ENCODE measurements at regions not wholly inside any gene's neighbourhood (a gene's known extent, or its start where the extent isn't known, plus 50 kb on each side); places are given as distances from the start of the nearest gene placed in this dataset.

DNA sequence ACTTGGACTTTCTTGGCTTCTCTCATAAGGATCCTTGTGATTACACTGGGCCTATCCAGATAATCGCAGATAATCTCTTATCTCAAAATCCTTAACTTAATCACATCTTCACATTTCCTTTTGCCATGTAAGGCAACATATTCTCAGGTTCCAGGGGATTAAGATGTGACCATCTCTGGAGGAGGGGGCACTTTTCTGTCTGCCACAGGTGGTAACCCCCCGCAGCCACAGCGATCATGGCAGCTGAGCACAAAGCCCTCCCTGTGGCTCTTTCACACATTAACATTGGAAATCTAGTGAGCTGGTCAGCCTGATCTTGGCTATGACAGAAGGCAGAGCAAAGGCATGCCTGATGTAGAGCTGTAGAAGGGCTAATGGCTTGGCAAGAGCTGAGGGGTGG lies 69.1 kb upstream of the CD82 start:
- Histone ChIP-seq H4K20me1 (ENCODE audit: insufficient read depth) (no peaks in the 10 kb centered on the region), H3K4me3 (no peak overlapping the region), H3K9me2 (ENCODE audit: insufficient read depth) (no peaks in the 10 kb centered on the region), H3K4me1 (ENCODE audit: insufficient read depth) (no peaks in the 10 kb centered on the region), H3K9ac (no peak overlapping the region), H3K9me3 (ENCODE audit: low read depth) (no peaks in the 10 kb centered on the region), H3F3A (ENCODE audit: insufficient read depth) (no peaks in the 10 kb centered on the region), H3K27me3 (replicated peaks; ENCODE audit: insufficient read depth) (peaks cover 39% of the 10 kb centered on the region), H3K79me2 (ENCODE audit: insufficient read depth) (no peaks in the 10 kb centered on the region), H3K36me3 (ENCODE audit: low read depth) (no peaks in the 10 kb centered on the region), H3K4me2 (ENCODE audit: unreplicated experiment) (no peak overlapping the region), H2AFZ (no peak overlapping the region), H3K27ac (no peak overlapping the region)
- no peak for DNase-seq
- in situ Hi-C loops (cut with MboI) = no loop called here
- TF ChIP-seq EZH2 (IDR thresholded peaks at IDR 0.05; ENCODE audit: insufficient read depth, poor library complexity, severe bottlenecking) (no peak), EZH2phosphoT487 (IDR thresholded peaks at IDR 0.05; ENCODE audit: insufficient read depth, low read depth) (no peak)
- WGBS, 2 experiments (ENCODE audit: low coverage in 1 of 2, low lambda C conversion rate in 2 of 2, missing lambda C conversion rate in 2 of 2) = 50 to 57% methylated on average over 3 of the region's 3 CpGs

DNA sequence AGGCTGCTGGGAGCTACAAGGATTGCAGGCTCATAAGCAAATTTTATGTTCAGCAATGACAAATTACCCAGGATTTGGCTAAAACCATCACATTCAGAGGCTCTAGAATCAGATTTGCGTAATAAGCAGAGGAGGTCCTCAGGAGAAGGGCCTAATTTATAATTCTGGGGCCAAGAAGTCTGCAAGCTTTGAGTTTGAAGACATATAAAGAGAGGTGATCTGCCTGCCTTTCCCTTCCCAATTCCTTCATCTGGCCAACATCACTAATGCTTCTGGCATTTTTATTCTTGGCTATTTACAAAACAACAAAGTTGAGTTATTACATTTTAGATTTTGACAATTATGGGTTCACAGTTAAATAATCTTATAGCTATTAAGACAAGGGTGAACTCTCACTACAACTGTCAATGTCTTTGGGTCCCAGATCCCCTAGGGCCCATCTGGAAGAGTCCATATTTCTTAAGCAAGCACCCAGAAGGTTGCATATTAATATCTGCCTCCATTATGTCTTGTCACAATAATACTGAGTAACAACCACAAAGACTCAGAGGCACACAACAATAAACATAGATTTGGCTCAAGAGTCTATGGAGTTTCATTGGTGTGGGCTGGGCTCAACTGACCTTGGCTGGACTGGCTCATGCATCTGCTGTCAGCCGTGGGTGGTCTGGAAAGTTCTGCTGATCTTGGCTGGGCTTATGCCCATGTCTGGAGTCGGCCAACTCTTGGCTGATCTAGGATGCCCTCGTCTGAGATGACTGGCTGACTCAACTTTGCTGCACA lies 67.2 kb upstream of the CD82 start:
- H2AFZ ChIP-seq = no peak overlapping the region

DNA sequence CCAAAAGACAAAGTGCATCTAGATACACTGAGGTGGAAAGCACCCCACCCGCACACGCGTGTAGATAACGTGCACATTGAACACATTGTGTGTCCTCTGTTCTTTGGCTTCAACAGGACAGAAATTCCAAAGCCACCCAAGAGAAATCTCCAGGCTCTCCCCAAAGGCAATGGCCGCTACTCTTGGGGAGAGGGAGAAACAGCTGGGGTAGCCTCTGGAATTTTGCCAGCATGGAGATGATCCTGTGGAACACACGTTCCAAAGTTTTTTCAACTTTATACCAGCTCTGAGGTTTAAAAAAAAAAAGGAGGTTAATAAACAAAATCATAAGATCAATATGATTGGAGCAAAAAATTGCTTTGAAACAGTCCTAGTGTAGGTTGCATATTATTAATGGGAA lies 63.0 kb upstream of the CD82 start:
- Histone ChIP-seq H3K36me3 (ENCODE audit: low read depth) (no peaks in the 10 kb centered on the region), H3K4me3 (no peak overlapping the region), H4K20me1 (ENCODE audit: insufficient read depth) (no peaks in the 10 kb centered on the region), H3K9ac (no peak overlapping the region), H3K9me2 (ENCODE audit: insufficient read depth) (no peaks in the 10 kb centered on the region), H3K27ac (no peak overlapping the region), H3K79me2 (ENCODE audit: insufficient read depth) (no peaks in the 10 kb centered on the region), H3K4me2 (ENCODE audit: unreplicated experiment) (no peak overlapping the region), H3K27me3 (replicated peaks; ENCODE audit: insufficient read depth) (peaks cover 11% of the 10 kb centered on the region), H3K4me1 (ENCODE audit: insufficient read depth) (no peaks in the 10 kb centered on the region), H3F3A (ENCODE audit: insufficient read depth) (no peaks in the 10 kb centered on the region), H3K9me3 (ENCODE audit: low read depth) (no peaks in the 10 kb centered on the region), H2AFZ (no peak overlapping the region)
- TF ChIP-seq EZH2 (IDR thresholded peaks at IDR 0.05; ENCODE audit: insufficient read depth, poor library complexity, severe bottlenecking) (no peak), EZH2phosphoT487 (IDR thresholded peaks at IDR 0.05; ENCODE audit: insufficient read depth, low read depth) (no peak)
- 81 to 82% methylated on average over 6 of the region's 6 CpGs for WGBS, 2 experiments (ENCODE audit: low coverage in 1 of 2, low lambda C conversion rate in 2 of 2, missing lambda C conversion rate in 2 of 2)
- DNase-seq = no peak
- in situ Hi-C loops (cut with MboI) = no loop called here

More for the DNA sequence above, 67.2 kb upstream of the CD82 start:
- WGBS, 2 experiments (ENCODE audit: low coverage in 1 of 2, low lambda C conversion rate in 2 of 2, missing lambda C conversion rate in 2 of 2) = 8 to 17% methylated on average over 4 of the region's 4 CpGs
- no peak overlapping the region for H3K27ac ChIP-seq
- in situ Hi-C loops (cut with MboI) = no loop called here
- H3K27me3 ChIP-seq (replicated peaks; ENCODE audit: insufficient read depth) = peaks cover 25% of the 10 kb centered on the region
- H3K4me3 ChIP-seq = no peak overlapping the region
- H3F3A ChIP-seq (ENCODE audit: insufficient read depth) = no peaks in the 10 kb centered on the region
- H3K9me2 ChIP-seq (ENCODE audit: insufficient read depth) = no peaks in the 10 kb centered on the region
- H3K36me3 ChIP-seq (ENCODE audit: low read depth) = no peaks in the 10 kb centered on the region
- H3K4me1 ChIP-seq (ENCODE audit: insufficient read depth) = no peaks in the 10 kb centered on the region
- no peak overlapping the region for H3K4me2 ChIP-seq (ENCODE audit: unreplicated experiment)
- H3K9ac ChIP-seq = no peak overlapping the region
- DNase-seq = no peak
- no peak for TF ChIP-seq EZH2 (IDR thresholded peaks at IDR 0.05; ENCODE audit: insufficient read depth, poor library complexity, severe bottlenecking)
- TF ChIP-seq EZH2phosphoT487 (IDR thresholded peaks at IDR 0.05; ENCODE audit: insufficient read depth, low read depth) = no peak
- no peaks in the 10 kb centered on the region for H4K20me1 ChIP-seq (ENCODE audit: insufficient read depth)
- H3K9me3 ChIP-seq (ENCODE audit: low read depth) = no peaks in the 10 kb centered on the region
- H3K79me2 ChIP-seq (ENCODE audit: insufficient read depth) = no peaks in the 10 kb centered on the region

DNA sequence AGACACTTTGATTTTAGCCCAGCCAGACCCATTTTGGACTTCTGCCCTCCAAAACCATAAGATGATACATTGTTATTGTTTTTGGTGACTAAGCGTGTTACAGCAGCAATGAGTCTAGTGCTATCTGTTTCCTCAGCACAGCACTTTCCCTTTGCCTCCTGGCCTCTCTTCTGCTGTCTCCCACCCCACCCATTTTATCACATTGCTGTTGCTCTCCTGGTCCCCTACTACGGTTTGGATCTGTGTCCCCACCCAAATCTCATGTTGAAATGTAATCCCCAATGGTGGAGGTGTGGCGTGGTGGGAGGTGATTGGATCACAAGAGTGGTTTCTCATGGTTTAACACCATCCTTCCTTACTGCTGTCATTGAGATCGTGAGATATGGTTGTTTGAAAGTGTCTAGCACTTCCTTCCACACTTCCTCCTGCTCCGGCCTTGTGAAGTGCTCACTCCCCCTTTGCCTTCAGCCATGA lies 59.8 kb upstream of the CD82 start:
- H3F3A ChIP-seq (ENCODE audit: insufficient read depth) = no peaks in the 10 kb centered on the region
- H3K9me3 ChIP-seq (ENCODE audit: low read depth) = no peaks in the 10 kb centered on the region
- no peaks in the 10 kb centered on the region for H3K9me2 ChIP-seq (ENCODE audit: insufficient read depth)
- no peaks in the 10 kb centered on the region for H4K20me1 ChIP-seq (ENCODE audit: insufficient read depth)
- TF ChIP-seq EZH2phosphoT487 (IDR thresholded peaks at IDR 0.05; ENCODE audit: insufficient read depth, low read depth) = no peak
- no peak for TF ChIP-seq EZH2 (IDR thresholded peaks at IDR 0.05; ENCODE audit: insufficient read depth, poor library complexity, severe bottlenecking)
- no peaks in the 10 kb centered on the region for H3K79me2 ChIP-seq (ENCODE audit: insufficient read depth)
- DNase-seq = peak; percentile 72
- H3K4me1 ChIP-seq (ENCODE audit: insufficient read depth) = no peaks in the 10 kb centered on the region
- in situ Hi-C loops (cut with MboI) = no loop called here
- H2AFZ ChIP-seq = no peak overlapping the region
- no peaks in the 10 kb centered on the region for H3K36me3 ChIP-seq (ENCODE audit: low read depth)
- no peak overlapping the region for H3K4me2 ChIP-seq (ENCODE audit: unreplicated experiment)
- WGBS, 2 experiments (ENCODE audit: low coverage in 1 of 2, low lambda C conversion rate in 2 of 2, missing lambda C conversion rate in 2 of 2) = 37 to 43% methylated on average over 5 of the region's 5 CpGs
- H3K27me3 ChIP-seq (replicated peaks; ENCODE audit: insufficient read depth) = peaks cover 9% of the 10 kb centered on the region
- no peak overlapping the region for H3K9ac ChIP-seq
- H3K4me3 ChIP-seq = no peak overlapping the region
- no peak overlapping the region for H3K27ac ChIP-seq

Measured in GM23248 (cell line).